Type B pancreatic cell (in vitro differentiated cells): ENCODE measurements at regions not wholly inside any gene's neighbourhood (a gene's known extent, or its start where the extent isn't known, plus 50 kb on each side); places are given as distances from the start of the nearest gene placed in this dataset.

Experiments
- DNase-seq: peaks from one replicate; pipeline ENCODE4 v3.0.0; 2021; ENCODE audit warnings: mixed read lengths; ENCODE audit not compliant: unreplicated experiment; ENCODE audit errors: extremely low spot score
- H3K27ac Mint-ChIP-seq: 2 replicates; pipeline ENCODE4 v1.8.0; 2021; ENCODE audit warnings: mild to moderate bottlenecking, mixed read lengths
- H3K27me3 Mint-ChIP-seq: 2 replicates; pipeline ENCODE4 v1.8.0; 2021; ENCODE audit warnings: mixed read lengths
- H3K36me3 Mint-ChIP-seq: 2 replicates; pipeline ENCODE4 v1.8.0; 2021; ENCODE audit warnings: mixed read lengths
- H3K4me1 Mint-ChIP-seq: one replicate; pipeline ENCODE4 v1.8.0; 2021; ENCODE audit warnings: mixed read lengths; ENCODE audit not compliant: unreplicated experiment
- H3K4me3 Mint-ChIP-seq: 2 replicates; pipeline ENCODE4 v1.8.0; 2021; ENCODE audit warnings: mild to moderate bottlenecking, mixed read lengths
- H3K9me3 Mint-ChIP-seq: 2 replicates; pipeline ENCODE4 v1.8.0; 2021; ENCODE audit warnings: mixed read lengths
- TF ChIP-seq, protein P1 (sequence below): fragments of 200-600 bp; sonication (generic); conservative IDR thresholded peaks from 2 replicates; pipeline ENCODE4 v1.5.0; 2021; ENCODE audit warnings: antibody characterized with exemption, mild to moderate bottlenecking

DNA sequence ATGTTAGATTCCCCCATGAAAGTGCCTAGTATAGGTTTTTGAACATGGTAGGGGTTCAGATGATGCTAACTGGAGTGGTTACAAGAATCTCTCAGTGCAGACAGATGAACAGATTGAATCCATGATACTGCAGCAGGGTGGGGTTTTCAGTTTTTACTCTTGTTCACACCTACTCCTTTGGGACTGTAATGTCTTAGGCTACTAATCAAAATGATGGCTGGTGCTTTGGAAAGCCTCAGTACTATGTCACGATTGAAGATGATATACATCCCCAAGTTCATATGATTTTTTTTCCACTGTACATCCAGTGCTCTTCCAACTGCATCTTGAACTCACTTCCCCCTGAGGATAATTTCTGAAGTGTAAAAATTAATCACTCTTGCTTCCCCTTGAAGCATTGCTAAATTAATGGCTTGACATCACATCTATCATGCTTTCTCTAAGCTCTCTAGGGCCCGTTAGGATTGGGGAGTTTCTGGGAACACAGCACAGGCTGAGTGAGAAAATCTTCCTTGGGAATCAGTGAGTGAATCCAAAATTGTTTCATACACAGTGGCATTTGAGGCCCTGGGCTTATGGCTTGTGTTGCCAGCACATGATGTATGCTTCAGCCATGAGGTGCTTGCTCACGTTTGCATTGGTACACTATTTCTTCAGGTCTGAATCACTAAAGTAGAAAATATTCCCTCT, 115.0 kb upstream of the TPRG1 start:
- H3K27me3 Mint-ChIP-seq = peaks cover 3% of the 10 kb centered on the region

DNA sequence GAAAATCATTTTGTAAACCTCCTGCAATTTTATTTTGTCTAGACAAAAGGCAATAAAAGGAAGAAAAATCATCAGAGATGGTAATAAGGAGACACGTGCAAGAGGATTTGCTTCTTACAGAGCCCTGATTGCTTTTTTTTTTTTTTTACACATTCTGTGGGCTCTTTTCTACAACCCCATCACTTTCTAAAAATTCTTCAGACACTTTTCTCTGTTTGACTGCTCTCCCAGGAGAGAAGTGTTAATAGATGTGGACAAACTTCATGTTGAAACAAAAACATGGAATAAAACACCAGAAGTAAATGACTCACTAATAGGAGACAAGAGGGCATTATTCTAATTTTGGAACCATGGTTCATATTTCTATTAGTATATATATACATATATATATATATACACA, 114.4 kb upstream of the TPRG1 start:
- peaks cover 3% of the 10 kb centered on the region for H3K27me3 Mint-ChIP-seq
- H3K4me1 Mint-ChIP-seq = no peaks in the 10 kb centered on the region

More for the DNA sequence above, 115.0 kb upstream of the TPRG1 start:
- DNase-seq = no peak
- H3K27ac Mint-ChIP-seq = no peak overlapping the region
- TF ChIP-seq, protein P1, sequence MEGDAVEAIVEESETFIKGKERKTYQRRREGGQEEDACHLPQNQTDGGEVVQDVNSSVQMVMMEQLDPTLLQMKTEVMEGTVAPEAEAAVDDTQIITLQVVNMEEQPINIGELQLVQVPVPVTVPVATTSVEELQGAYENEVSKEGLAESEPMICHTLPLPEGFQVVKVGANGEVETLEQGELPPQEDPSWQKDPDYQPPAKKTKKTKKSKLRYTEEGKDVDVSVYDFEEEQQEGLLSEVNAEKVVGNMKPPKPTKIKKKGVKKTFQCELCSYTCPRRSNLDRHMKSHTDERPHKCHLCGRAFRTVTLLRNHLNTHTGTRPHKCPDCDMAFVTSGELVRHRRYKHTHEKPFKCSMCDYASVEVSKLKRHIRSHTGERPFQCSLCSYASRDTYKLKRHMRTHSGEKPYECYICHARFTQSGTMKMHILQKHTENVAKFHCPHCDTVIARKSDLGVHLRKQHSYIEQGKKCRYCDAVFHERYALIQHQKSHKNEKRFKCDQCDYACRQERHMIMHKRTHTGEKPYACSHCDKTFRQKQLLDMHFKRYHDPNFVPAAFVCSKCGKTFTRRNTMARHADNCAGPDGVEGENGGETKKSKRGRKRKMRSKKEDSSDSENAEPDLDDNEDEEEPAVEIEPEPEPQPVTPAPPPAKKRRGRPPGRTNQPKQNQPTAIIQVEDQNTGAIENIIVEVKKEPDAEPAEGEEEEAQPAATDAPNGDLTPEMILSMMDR = no peak
- no peak overlapping the region for H3K4me3 Mint-ChIP-seq
- H3K36me3 Mint-ChIP-seq = no peaks in the 10 kb centered on the region
- H3K4me1 Mint-ChIP-seq = no peaks in the 10 kb centered on the region
- no peaks in the 10 kb centered on the region for H3K9me3 Mint-ChIP-seq

DNA sequence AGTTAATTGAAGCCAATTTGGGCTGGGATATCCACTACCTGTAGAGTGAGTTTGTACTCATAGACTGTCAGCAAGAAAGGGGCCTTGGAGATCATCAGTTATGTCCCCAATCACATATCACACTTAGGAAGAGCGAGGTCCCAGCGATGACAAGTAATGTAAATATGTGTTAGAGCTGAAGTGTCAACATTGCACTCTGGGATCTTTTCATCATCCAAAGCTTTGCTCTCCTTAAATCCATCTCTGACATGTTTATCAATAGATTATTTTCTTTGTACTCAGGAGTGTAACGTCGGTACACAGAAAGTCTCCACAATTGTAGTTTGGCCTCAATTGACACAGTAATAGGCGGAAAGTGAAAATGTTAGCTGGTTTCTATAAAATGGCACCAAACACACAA, 113.7 kb upstream of the TPRG1 start:
- Mint-ChIP-seq H3K9me3 (no peaks in the 10 kb centered on the region), H3K27me3 (peaks cover 3% of the 10 kb centered on the region), H3K27ac (no peak overlapping the region), H3K36me3 (no peaks in the 10 kb centered on the region), H3K4me3 (no peak overlapping the region), H3K4me1 (no peaks in the 10 kb centered on the region)
- DNase-seq = no peak
- TF ChIP-seq, protein P1 = no peak

More for the DNA sequence above, 114.4 kb upstream of the TPRG1 start:
- Mint-ChIP-seq H3K27ac (no peak overlapping the region), H3K9me3 (no peaks in the 10 kb centered on the region), H3K36me3 (no peaks in the 10 kb centered on the region), H3K4me3 (no peak overlapping the region)
- TF ChIP-seq, protein P1 = no peak
- no peak for DNase-seq

DNA sequence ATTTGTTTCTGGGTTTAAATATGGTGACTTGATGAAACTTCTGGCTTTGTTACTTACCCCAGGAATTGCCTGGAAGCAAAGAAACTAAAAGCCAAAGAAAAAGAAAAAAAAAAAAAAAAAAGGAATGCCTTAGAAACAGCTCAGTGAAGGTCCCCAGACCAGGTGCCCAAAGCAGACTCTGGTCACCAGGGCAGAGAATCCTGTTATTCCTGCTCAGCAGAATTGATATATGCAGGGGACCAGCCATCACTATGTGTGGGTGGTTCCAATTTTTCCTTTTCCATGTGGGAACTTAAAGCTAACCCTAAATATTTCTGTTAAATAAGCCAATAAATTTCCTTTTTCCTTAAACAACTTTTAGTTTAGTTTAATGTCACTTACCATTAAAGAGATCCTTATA, 100.8 kb upstream of the TPRG1 start:
- Mint-ChIP-seq H3K9me3 (peaks cover 8% of the 10 kb centered on the region), H3K36me3 (no peaks in the 10 kb centered on the region), H3K27ac (no peak overlapping the region), H3K4me1 (no peaks in the 10 kb centered on the region), H3K27me3 (no peaks in the 10 kb centered on the region), H3K4me3 (no peak overlapping the region)
- DNase-seq = no peak
- TF ChIP-seq, protein P1 = no peak

DNA sequence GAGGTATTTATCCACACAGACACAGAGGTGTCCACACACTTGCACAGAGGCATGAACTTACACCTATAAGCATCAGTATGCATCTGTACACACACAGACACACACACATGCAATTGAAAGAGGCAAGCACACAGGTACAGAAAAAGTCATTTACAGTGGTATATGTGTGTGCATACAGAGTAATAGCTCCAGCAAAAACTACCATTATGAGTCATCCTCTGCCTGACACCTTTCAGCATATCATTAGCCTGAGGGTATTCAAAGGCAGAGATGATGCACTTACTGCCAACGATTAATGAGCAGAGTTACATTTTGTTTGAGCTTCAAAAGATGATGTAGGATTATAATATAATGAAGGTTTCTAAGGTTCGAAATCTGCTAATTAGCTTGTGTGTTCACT, 100.3 kb upstream of the TPRG1 start:
- no peak for DNase-seq
- Mint-ChIP-seq H3K4me3 (no peak overlapping the region), H3K4me1 (no peaks in the 10 kb centered on the region), H3K9me3 (peaks cover 8% of the 10 kb centered on the region), H3K36me3 (no peaks in the 10 kb centered on the region), H3K27me3 (no peaks in the 10 kb centered on the region), H3K27ac (no peak overlapping the region)
- TF ChIP-seq, protein P1 = no peak
